HuH-7.5 (cell line): ENCODE measurements at regions not wholly inside any gene's neighbourhood (a gene's known extent, or its start where the extent isn't known, plus 50 kb on each side); places are given as distances from the start of the nearest gene placed in this dataset.
"Not testable (repeated sequence)": the region's sequence is repeated elsewhere in the genome, so short reads cannot be mapped to it uniquely, and the experiment has no call there.

Experiments used
- DNase-seq: peaks from one replicate; pipeline ENCODE4 v3.0.0; 2011; ENCODE audit warnings: low spot score

GRCh38 chr1:111063595-111063994 is 76.3 kb downstream of the DRAM2 start:
- DNase-seq, result no peak

DNA sequence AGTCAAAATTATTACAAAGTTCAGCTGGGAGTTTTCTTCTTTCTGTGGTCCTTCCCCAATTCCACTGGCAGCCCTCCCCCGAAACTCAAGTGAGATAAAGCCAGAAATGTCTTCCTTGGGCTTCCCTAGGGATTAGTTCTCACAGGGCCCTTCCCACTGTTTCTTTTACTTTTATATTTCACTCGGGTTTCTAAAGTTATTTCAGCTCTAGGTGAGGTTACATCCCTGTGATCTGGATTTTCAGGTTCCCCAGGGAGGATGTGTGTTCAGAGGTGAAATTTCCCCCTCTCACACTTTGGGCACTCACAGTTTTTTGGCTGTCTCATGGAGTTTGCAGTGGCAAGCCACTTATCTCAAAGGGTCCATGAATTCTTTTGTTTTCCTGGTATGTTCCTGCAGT is 77.3 kb downstream of the DRAM2 start:
- no peak for DNase-seq

DNA sequence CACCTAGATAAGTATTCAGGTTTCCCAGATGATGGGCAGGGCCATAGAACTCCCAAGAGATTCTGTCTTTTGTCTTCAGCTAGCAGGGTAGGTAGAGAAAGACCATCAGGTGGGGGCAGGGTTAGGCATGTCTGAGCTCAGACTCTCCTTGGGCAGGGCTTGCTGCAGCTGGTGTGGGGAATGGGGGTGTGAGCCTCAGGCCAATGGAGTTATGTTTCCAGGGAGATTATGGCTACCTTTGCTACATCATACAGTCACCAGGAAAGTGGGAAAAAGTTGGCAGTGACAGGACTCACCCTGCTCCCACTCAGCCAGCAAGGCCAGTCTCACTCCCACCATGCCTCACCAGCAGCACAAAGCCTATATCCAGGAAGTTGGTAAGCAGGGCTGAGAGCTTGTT is 77.8 kb downstream of the DRAM2 start:
- DNase-seq, result no peak

DNA sequence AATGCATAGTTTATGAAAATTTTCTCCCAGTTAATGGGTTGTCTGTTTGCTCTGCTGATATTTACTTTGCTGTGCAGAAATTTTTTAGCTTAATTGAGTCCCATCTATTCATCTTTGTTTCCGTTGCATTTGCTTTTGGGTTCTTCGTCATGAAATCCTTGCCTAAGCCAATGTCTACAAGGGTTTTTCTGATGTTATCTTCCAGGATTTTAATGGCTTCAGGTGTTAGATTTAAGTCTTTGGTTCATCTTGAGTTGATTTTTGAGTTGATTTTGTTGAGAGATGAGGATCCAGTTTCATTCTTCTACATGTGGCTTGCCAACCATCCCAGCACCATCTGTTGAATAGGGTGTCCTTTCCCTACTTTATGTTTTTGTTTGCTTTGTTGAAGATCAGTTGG is 85.2 kb downstream of the DRAM2 start:
- DNase-seq, result no peak

- DNase-seq, result no peak
Measured at GRCh38 chr1:111052246-111052645, 87.6 kb downstream of the DRAM2 start.

DNA sequence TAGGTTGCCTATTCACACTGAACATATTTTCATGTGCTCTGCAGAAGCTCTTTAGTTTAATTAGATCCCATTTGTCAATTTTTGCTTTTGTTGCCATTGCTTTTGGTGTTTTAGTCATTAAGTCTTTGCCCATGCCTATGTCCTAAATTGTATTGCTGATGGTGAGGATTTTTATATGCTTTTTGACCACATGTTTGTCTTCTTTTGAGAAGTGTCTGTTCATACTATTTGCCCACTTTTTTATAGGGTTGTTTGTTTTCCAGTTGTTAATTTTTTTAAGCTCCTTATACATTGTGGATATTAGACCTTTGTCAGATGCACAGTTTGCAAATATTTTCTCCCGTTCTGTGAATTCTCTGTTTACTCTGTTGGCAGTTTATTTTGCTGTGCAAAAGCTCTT is 84.5 kb upstream of the LRIF1 start:
- not testable (repeated sequence) for DNase-seq

- no peak for DNase-seq
Measured at GRCh38 chr1:111045033-111045722, 81.5 kb upstream of the LRIF1 start.

DNA sequence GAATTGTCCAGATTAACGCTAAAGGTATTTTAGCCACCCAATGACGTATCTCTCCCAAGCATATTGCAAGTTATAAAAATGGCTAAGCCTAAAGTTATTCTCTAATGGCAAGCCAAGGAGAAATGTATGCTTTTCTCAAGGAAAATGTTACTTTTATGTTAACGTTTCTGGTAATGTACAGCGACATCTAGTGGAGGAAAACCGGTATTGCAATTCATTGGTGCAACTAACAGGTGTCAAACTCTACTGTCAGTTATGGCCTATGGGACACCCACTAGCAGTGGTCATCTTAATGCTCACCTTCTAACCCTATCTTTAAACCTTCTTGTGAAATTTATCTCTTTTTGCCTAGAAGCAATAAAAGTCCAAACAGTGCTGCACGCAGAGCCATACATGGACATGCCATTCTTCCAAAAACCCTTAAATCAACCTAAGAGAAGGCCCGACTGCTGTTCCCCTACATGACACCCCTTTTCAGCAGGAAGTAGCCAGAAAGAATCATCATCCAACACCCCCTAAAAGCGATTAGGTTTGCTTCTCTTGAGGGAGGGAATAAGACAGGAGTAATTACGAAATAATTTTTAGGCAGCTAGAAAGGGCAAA is 68.7 kb upstream of the LRIF1 start:
- no peak for DNase-seq

- peak; percentile 12 for DNase-seq
Measured at GRCh38 chr1:111030590-111030989, 66.9 kb upstream of the LRIF1 start.

- no peak for DNase-seq
Measured at GRCh38 chr1:111025109-111025508, 61.4 kb upstream of the LRIF1 start.

GRCh38 chr1:111015222-111015621 is 51.5 kb upstream of the LRIF1 start:
- DNase-seq, result no peak
